ENCODE measurements at regions not wholly inside any gene's neighbourhood (a gene's known extent, or its start where the extent isn't known, plus 50 kb on each side); places are given as distances from the start of the nearest gene placed in this dataset.

DNA sequence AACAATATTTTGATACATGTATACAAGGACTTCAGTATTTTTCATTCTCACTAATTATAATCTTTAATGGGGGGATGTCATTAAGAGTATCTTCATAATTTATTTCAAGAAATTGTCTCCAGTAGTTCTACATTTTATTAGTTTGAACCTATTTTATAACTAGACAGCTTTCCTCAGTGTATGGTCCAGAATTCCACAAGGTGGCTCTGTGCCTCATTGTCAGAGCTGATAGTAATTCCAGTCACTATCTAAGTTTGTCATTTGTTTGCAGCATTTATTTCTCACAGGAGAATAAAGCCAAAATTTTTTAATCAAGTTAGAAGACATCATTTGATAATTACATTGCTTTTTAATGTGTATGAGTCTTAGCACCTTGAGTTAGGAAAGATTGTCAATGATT, 1633.0 kb upstream of the PCDH20 start:
- no peak for TF ChIP-seq POLR2A (IDR thresholded peaks at IDR 0.05; ENCODE audit: low read depth)
- TF ChIP-seq, protein P1, sequence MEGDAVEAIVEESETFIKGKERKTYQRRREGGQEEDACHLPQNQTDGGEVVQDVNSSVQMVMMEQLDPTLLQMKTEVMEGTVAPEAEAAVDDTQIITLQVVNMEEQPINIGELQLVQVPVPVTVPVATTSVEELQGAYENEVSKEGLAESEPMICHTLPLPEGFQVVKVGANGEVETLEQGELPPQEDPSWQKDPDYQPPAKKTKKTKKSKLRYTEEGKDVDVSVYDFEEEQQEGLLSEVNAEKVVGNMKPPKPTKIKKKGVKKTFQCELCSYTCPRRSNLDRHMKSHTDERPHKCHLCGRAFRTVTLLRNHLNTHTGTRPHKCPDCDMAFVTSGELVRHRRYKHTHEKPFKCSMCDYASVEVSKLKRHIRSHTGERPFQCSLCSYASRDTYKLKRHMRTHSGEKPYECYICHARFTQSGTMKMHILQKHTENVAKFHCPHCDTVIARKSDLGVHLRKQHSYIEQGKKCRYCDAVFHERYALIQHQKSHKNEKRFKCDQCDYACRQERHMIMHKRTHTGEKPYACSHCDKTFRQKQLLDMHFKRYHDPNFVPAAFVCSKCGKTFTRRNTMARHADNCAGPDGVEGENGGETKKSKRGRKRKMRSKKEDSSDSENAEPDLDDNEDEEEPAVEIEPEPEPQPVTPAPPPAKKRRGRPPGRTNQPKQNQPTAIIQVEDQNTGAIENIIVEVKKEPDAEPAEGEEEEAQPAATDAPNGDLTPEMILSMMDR (IDR thresholded peaks at IDR 0.05), result no peak
- no peak for TF ChIP-seq EP300 (IDR thresholded peaks at IDR 0.05)
- no peak for TF ChIP-seq POLR2AphosphoS5 (IDR thresholded peaks at IDR 0.05)

All from esophagus muscularis mucosa (tissue), 4 donors.